HEK293 (cell line): ENCODE measurements at regions not wholly inside any gene's neighbourhood (a gene's known extent, or its start where the extent isn't known, plus 50 kb on each side); places are given as distances from the start of the nearest gene placed in this dataset.

Experiments
- CTCF ChIA-PET: fragments of 350-600 bp; formaldehyde crosslinking; extraction: SDS; loops from one replicate; lab custom pipeline; 2021; ENCODE audit warnings: antibody characterized with exemption; lab: Yijun Ruan, JAX
- POLR2A ChIA-PET: fragments of 300-600 bp; formaldehyde crosslinking; extraction: SDS; loops from one replicate; lab custom pipeline; 2020; ENCODE audit warnings: antibody characterized with exemption, inconsistent platforms; lab: Yijun Ruan, JAX
- H3K27ac ChIP-seq: fragments of 200-500 bp; sonication (Bioruptor generic); 2 replicates; pipeline ENCODE4 v1.5.1; 2014; ENCODE audit warnings: low read depth, low read length, control low read depth, inconsistent platforms; ENCODE audit errors: extremely low read depth
- H3K36me3 ChIP-seq, 2 experiments: fragments of 200-500 bp in 1 of 2; sonication (Bioruptor generic) in 1 of 2; 1 replicate in 1 of 2; 2 replicates in 1 of 2; pipeline ENCODE4 v1.5.1; 2014 to 2017; ENCODE audit warnings: inconsistent platforms in 2 of 2, low read length in 2 of 2; ENCODE audit not compliant: control insufficient read depth in 2 of 2, insufficient read depth in 1 of 2
- H3K4me1 ChIP-seq: fragments of 200-500 bp; sonication (Bioruptor generic); 2 replicates; pipeline ENCODE4 v1.5.1; 2014; ENCODE audit warnings: mild to moderate bottlenecking, low read length, inconsistent platforms; ENCODE audit not compliant: control insufficient read depth, insufficient read depth
- H3K4me3 ChIP-seq: 2 replicates; pipeline ENCODE4 v1.5.1; 2011; ENCODE audit warnings: low read depth, mild to moderate bottlenecking, control low read depth, low read length, moderate library complexity
- H3K9me3 ChIP-seq: fragments of 200-500 bp; sonication (Bioruptor generic); 2 replicates; pipeline ENCODE4 v1.5.1; 2014; ENCODE audit warnings: low read depth, low read length, inconsistent platforms; ENCODE audit not compliant: control insufficient read depth, insufficient read depth
- GLIS1 ChIP-seq: fragments of 450-650 bp; formaldehyde crosslinking; IDR thresholded peaks from 2 replicates; pipeline ENCODE4 v1.5.1; 2016; ENCODE audit warnings: missing biosample characterization, missing genetic modification characterization
- INSM2 ChIP-seq: fragments of 450-650 bp; formaldehyde crosslinking; IDR thresholded peaks from 2 replicates; pipeline ENCODE4 v1.5.1; 2016; ENCODE audit warnings: missing biosample characterization, missing genetic modification characterization
- PRDM10 ChIP-seq: fragments of 450-650 bp; formaldehyde crosslinking; IDR thresholded peaks from 2 replicates; pipeline ENCODE4 v1.5.1; 2016; ENCODE audit warnings: missing biosample characterization, missing genetic modification characterization
- REST ChIP-seq: fragments of 450-650 bp; formaldehyde crosslinking; IDR thresholded peaks from 2 replicates; pipeline ENCODE4 v1.5.1; 2016; ENCODE audit warnings: missing biosample characterization, missing genetic modification characterization
- SCRT1 ChIP-seq: fragments of 450-650 bp; formaldehyde crosslinking; IDR thresholded peaks from 2 replicates; pipeline ENCODE4 v1.5.1; 2016; ENCODE audit warnings: missing biosample characterization, missing genetic modification characterization, borderline replicate concordance
- SCRT2 ChIP-seq: fragments of 450-650 bp; formaldehyde crosslinking; IDR thresholded peaks from 2 replicates; pipeline ENCODE4 v1.5.1; 2016; ENCODE audit warnings: missing biosample characterization, missing genetic modification characterization
- SP3 ChIP-seq: fragments of 450-650 bp; formaldehyde crosslinking; IDR thresholded peaks from 2 replicates; pipeline ENCODE4 v1.5.1; 2016; ENCODE audit warnings: missing biosample characterization, missing genetic modification characterization
- ZBTB20 ChIP-seq: fragments of 450-650 bp; formaldehyde crosslinking; IDR thresholded peaks from 2 replicates; pipeline ENCODE4 v1.5.1; 2016; ENCODE audit warnings: missing biosample characterization, missing genetic modification characterization
- ZBTB8A ChIP-seq: fragments of 450-650 bp; formaldehyde crosslinking; IDR thresholded peaks from 2 replicates; pipeline ENCODE4 v1.5.1; 2016; ENCODE audit warnings: missing biosample characterization, missing genetic modification characterization
- ZNF112 ChIP-seq: fragments of 450-650 bp; formaldehyde crosslinking; IDR thresholded peaks from 2 replicates; pipeline ENCODE4 v1.5.0; 2017; ENCODE audit warnings: missing biosample characterization, missing genetic modification characterization
- ZNF18 ChIP-seq: fragments of 450-650 bp; formaldehyde crosslinking; IDR thresholded peaks from 2 replicates; pipeline ENCODE4 v1.5.1; 2016; ENCODE audit warnings: missing biosample characterization, missing genetic modification characterization
- ZNF221 ChIP-seq: fragments of 450-650 bp; formaldehyde crosslinking; IDR thresholded peaks from 2 replicates; pipeline ENCODE4 v1.5.1; 2017; ENCODE audit warnings: missing biosample characterization, missing genetic modification characterization, borderline replicate concordance
- ZNF248 ChIP-seq: fragments of 450-650 bp; formaldehyde crosslinking; IDR thresholded peaks from 2 replicates; pipeline ENCODE4 v1.5.1; 2017; ENCODE audit warnings: missing biosample characterization, missing genetic modification characterization
- ZNF335 ChIP-seq: fragments of 450-650 bp; formaldehyde crosslinking; conservative IDR thresholded peaks from 2 replicates; pipeline ENCODE4 v1.5.1; 2016; ENCODE audit warnings: missing biosample characterization, missing genetic modification characterization
- ZNF416 ChIP-seq: fragments of 450-650 bp; formaldehyde crosslinking; IDR thresholded peaks from 2 replicates; pipeline ENCODE4 v1.5.1; 2016; ENCODE audit warnings: missing biosample characterization, missing genetic modification characterization
- ZNF488 ChIP-seq: fragments of 450-650 bp; formaldehyde crosslinking; IDR thresholded peaks from 2 replicates; pipeline ENCODE4 v1.5.1; 2016; ENCODE audit warnings: missing biosample characterization, missing genetic modification characterization
- ZNF544 ChIP-seq: fragments of 450-650 bp; formaldehyde crosslinking; IDR thresholded peaks from 2 replicates; pipeline ENCODE4 v1.5.0; 2017; ENCODE audit warnings: missing biosample characterization, missing genetic modification characterization
- ZNF660 ChIP-seq: fragments of 450-650 bp; IDR thresholded peaks from 2 replicates; pipeline ENCODE4 v1.5.1; 2018; ENCODE audit warnings: missing biosample characterization, mild to moderate bottlenecking, missing genetic modification characterization

- no peak overlapping the region for H3K27ac ChIP-seq
- H3K4me1 ChIP-seq: peaks cover 2% of the 10 kb centered on the region; the same call in 1 of the 2 replicates
- ChIA-PET CTCF (no interaction called here), POLR2A (no interaction called here)
- no peaks in the 10 kb centered on the region for H3K9me3 ChIP-seq
- H3K36me3 ChIP-seq: no peaks in the 10 kb centered on the region
- no peak overlapping the region for H3K4me3 ChIP-seq
- no peak for TF ChIP-seq ZNF18 (tag by site-specific recombination)
- no peak for TF ChIP-seq SCRT1 (tag by site-specific recombination)
- no peak for TF ChIP-seq ZNF660
- TF ChIP-seq ZNF488: no peak
- no peak for TF ChIP-seq ZNF248 (tag by site-specific recombination)
- TF ChIP-seq SCRT2 (tag by site-specific recombination): no peak
- TF ChIP-seq SP3 (tag by site-specific recombination): no peak
- TF ChIP-seq ZNF416 (tag by site-specific recombination): no peak
- TF ChIP-seq GLIS1 (tag by site-specific recombination): no peak
- TF ChIP-seq ZBTB8A (tag by site-specific recombination): no peak
- TF ChIP-seq ZBTB20: no peak
- TF ChIP-seq ZNF221: no peak
- TF ChIP-seq INSM2 (tag by site-specific recombination): no peak
- TF ChIP-seq ZNF544 (tag by site-specific recombination): no peak
- TF ChIP-seq ZNF112 (tag by site-specific recombination): no peak
- TF ChIP-seq ZNF335 (tag by site-specific recombination): no peak
- no peak for TF ChIP-seq PRDM10 (tag by site-specific recombination)
- TF ChIP-seq REST (tag by site-specific recombination): no peak
Measured at GRCh38 chr4:154013576-154013975, 224.7 kb upstream of the SFRP2 start.
